ENCODE measurements at regions not wholly inside any gene's neighbourhood (a gene's known extent, or its start where the extent isn't known, plus 50 kb on each side); places are given as distances from the start of the nearest gene placed in this dataset.

DNA sequence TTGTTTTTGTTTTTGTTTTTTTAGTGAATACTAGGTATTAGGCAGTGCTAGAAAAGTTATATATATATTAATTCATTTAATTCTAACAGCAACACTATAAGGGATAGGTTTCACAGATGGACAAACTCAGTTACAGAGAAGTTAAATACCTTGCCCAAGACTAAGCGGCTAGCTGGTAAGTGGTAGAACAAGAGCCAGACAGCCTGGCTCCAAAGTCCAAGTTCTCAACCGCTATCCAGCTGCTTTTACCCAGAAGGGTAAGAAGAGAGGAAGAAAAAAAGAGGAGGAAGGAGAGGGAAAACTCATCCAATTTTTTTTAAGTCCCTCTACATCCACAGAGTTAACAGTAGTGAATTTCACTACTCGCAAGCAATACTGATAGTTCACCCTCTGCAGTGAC, 217.0 kb downstream of the SPRY2 start:
- DNase-seq, result no peak

- no peak for DNase-seq
Observed at GRCh38 chr13:80121038-80121437, 219.9 kb downstream of the SPRY2 start.

- DNase-seq, result no peak
Observed at GRCh38 chr13:80118506-80118905, 222.4 kb downstream of the SPRY2 start.

- no peak for DNase-seq
Observed at GRCh38 chr13:80118099-80118498, 222.8 kb downstream of the SPRY2 start.

DNA sequence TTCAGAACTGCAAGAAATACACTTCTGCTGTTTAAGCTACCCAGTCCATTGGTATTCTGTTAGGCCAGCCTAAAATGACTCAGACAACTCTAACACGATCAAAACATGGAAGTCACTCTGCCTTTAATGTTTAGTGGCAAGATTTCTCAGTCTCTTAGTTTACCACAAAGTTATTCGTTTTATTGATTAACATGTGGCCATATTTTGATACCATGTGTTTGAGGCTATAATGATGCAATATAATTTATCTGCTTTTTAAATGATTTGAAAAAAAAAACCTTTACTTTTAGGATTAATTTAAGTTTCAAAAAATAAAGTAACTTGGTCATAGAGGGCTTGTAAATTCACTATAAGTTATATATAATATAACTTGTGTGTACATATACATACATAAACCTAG, 223.4 kb downstream of the SPRY2 start:
- DNase-seq, result no peak

GRCh38 chr13:80116107-80116506, 224.8 kb downstream of the SPRY2 start:
- no peak for DNase-seq

DNA sequence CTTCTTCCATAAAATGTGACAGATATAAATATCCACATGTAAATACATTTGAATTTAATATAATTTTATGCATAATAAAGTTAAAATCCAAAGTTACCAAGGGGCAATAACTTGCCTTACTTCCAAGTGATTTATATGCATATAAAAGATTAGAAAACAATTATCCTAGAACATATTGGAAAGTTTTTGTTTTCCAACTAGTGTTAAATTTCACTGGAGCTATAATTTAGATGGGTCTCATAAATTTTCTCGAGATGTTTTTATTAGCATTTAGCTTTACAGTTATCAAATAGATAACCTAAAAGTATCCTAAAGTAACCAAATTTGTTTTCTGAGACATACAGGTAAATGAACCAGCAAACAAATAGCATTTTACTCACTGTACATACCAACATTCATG, 225.3 kb downstream of the SPRY2 start:
- DNase-seq, result no peak

GRCh38 chr13:80113714-80114454, 227.0 kb downstream of the SPRY2 start:
- no peak for DNase-seq

GRCh38 chr13:80109303-80109702, 231.6 kb downstream of the SPRY2 start:
- no peak for DNase-seq

DNA sequence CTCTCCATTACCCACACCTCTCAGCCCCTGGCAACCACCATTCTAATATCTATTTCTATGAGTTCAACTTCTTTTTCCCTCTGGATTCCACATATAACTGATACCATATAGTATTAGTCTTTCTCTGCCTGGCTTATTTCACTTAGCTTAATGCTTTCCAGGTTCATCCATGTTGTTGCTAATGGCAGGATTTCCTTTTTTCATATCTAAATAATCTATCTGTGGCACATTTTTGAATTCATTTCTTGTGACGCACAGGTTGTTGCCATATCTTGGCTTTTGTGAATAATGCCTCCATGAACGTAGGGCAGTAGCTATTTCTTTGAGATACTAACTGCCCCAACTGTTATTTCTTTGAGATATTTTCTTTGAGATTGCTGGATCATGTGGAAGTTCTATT, 235.6 kb downstream of the SPRY2 start:
- no peak for DNase-seq

- DNase-seq, result no peak
Observed at GRCh38 chr13:80101040-80101439, 239.9 kb downstream of the SPRY2 start.

DNA sequence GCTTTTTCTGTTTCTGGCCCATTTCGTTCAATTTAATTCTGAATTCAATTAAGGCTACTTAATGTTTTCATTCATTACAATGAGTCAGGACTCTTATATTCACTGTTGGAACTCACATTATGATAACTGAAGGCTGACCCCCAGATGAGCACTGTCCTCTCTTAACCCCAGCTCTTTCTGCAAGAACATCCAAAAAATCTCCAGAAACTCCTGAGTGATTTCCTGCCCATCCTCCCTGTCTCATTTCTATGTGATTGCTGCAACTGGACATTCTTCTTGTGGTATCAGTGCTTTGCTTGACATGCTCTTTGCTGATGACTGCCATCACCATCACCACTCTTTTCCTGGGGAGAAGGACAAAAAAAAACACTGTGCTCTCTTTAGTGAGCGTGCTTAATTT, 240.3 kb downstream of the SPRY2 start:
- no peak for DNase-seq

DNA sequence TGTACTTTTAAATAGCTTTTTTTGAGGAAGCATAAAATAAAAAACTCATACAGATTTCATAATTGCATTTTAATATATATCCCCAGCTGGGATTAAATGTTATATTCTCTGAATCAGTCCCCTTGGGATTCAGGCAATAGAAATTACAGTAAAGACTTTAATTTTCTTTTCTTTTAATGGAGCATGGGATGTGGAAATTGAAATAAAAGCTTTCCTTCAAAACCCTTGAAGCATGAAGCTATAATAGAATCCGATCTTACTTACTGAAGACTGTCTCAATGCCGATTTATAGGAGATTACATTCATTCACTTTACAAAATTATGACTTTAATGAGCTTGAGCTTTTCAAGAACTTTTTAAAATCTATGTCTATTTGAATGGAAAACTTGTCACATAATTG, 243.4 kb downstream of the SPRY2 start:
- DNase-seq, result no peak

GRCh38 chr13:80096383-80096782, 244.5 kb downstream of the SPRY2 start:
- DNase-seq, result no peak

DNA sequence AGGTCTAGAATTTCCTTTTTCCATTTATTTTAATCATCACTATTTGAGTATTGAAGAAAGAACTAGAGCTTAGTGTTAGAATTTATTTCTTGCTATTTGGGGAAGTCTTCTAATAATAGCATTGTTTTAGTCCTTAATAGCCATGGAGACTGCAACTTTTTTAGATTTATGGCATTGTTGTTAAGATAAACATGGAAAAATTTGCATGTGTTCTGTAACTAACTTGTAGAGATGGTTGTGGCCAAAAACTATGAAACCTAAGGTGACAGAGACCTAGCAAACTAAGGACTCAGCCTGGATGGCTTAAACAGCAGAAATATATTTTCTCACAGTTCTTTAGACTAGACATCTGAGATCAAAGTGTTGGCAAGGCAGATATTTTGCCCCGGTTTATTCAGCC, 246.4 kb downstream of the SPRY2 start:
- no peak for DNase-seq

DNA sequence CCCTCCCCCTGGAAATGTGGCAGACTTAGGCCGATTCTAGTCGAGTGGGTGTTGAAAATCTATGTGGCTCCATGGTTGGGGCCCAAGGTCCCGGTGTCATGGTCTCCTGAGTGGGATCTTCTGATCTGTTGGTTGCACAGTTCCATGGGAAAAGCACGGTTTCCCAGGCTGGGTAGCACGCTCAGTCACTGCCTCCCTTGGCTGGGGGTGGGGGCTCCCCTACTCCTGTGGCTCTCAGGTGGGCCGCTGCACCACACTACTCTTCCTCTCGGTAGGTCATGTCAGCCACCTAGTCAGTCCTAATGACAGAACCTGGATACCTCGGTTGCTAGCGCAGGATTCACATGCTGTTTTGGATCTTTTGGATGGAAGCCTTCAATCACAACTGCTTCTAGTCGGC, 247.0 kb downstream of the SPRY2 start:
- DNase-seq, result no peak

GRCh38 chr13:80086304-80086721, 254.6 kb downstream of the SPRY2 start:
- DNase-seq, result no peak

- DNase-seq, result no peak
Observed at GRCh38 chr13:80083853-80084676, 256.9 kb downstream of the SPRY2 start.

- DNase-seq, result no peak
Observed at GRCh38 chr13:80083081-80083852, 257.7 kb downstream of the SPRY2 start.

DNA sequence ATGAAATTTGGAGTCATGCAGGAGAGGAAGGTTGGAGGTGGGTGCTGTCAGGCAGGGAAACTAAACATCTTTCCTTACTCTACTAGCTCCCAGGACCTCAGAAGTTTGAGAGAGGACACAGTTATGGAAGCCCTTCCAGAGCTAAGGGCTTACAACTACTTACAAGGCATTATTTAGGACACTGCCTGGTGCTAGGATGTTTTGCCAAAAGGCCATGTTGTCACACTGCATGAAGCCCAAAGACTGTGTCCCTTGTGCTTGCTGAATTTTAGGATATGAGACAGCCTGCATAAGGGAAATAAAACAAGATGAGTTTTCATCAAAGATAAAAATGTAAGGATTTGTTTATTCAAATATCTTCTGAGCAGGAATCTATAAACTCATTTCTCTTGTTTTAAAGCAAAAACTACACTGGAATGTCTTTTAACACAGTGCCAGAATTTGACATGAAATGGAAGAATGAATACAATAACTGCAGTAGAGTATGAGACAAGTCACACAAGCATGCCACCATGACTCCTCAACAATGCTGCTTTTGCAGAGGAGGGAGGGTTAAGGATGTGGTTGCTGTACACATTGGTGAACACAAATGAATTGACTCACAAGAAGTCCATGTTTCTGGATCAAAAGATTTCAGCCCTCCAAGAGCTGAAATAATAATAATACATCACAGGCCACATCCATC, 258.4 kb downstream of the SPRY2 start:
- DNase-seq, result no peak

- no peak for DNase-seq
Observed at GRCh38 chr13:80074811-80075210, 266.1 kb downstream of the SPRY2 start.

DNA sequence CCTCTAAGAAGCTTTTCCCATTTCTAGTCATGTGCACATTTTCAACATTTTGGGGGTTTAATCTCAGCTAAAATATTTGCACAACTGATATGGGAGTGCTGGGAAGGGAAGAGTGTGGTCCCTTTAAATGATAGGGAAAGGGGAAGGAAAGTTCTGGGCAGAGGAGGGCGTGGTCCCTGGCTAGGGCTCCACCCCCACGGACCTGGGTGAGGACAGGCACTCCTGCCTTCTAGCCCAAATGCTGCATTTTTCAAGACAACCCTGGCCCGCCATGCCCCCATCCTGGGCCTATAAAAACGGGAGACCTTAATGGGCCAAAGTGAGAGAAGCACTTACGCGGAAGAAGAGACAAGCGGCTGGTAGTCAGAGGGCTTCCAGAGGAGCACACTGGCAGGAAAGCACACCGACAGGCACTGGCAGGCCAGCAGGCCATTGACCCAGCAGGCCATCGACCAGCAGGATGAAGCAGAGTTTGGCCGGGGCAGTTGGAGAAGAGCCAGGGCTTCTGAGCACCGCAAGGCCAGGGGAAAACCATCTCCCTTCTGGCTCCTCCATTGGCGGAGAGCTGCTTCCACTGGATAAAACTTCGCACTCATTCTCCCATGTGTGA, 266.7 kb downstream of the SPRY2 start:
- no peak for DNase-seq

DNA sequence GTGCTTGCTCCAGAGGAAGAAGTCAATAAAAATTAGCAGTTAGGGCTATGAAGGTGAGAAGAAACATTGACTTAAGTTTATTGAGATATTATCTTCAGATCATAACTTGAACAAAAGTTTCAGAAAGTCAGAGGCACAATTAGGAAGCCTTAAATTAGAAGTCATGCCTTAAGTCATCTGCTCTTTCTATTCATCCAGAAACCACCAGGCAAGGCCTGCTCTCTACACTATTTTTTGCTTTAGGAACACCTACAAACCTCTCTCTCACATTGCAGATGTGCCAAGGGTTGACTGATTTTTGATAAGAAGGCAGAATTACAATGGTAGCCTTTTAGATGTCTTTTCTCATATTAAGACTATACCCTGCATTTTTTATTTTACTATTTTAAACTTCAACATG, 268.7 kb downstream of the SPRY2 start:
- DNase-seq, result no peak
